ENCODE measurements at regions not wholly inside any gene's neighbourhood (a gene's known extent, or its start where the extent isn't known, plus 50 kb on each side); places are given as distances from the start of the nearest gene placed in this dataset.

DNA sequence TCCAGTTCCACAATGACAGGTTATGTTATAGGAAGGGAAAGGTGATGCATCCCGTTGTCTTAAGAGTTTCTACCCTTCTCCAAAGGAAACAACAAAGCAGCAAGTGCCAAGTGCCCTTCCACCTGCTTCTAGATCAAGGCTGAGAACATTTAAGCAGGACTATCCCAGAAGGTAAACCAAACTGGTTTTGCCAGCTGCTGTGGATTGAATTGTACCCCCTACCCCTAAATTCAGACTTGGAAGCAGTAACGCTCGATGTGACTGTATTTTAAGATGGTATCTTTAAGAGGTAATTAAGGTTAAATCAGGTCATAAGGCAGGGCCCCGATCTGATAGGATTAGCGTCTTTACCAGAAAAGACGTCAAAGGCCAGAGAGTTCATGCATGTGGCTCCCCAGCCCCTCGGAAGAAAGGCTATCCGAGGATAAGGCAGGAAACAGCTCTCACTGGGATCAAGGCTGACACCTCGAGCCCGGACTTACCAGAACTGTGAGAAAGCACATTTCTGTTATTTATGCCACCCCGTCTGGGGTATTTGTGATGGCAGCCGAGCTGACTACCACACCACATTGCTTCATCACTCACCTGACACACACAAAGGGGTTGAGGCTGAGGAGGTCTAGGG, 179.1 kb upstream of the RAI14 start:
- ATAC-seq (ENCODE audit: insufficient read depth, low FRiP score) = no peak
- Histone ChIP-seq H3K36me3 (ENCODE audit: control insufficient read depth in 4 of 4, insufficient read depth in 4 of 4, low read length in 4 of 4) (no peaks in the 10 kb centered on the region), H3K27ac (ENCODE audit: low read depth in 1 of 2, low read length in 1 of 2) (no peak overlapping the region), H3K27me3 (ENCODE audit: control insufficient read depth in 3 of 3, insufficient read depth in 3 of 3, low read length in 2 of 3) (no peaks in the 10 kb centered on the region), H3K4me3 (no peak overlapping the region), H3K9me3 (ENCODE audit: control insufficient read depth in 4 of 4, insufficient read depth in 3 of 4, low read length in 3 of 4) (peaks cover 0 to 4% (median 0%) of the 10 kb centered on the region in 4 donors), H3K4me1 (ENCODE audit: control insufficient read depth in 5 of 5, insufficient read depth in 5 of 5, low read length in 5 of 5) (peaks cover 0 to 9% (median 0%) of the 10 kb centered on the region in 5 donors), H3K9ac (ENCODE audit: insufficient read depth in 1 of 2, low read length in 2 of 2) (no peak overlapping the region)
- 90 to 91% methylated on average over 12 of the region's 12 CpGs for WGBS, 2 donors
- TF ChIP-seq, protein P1, sequence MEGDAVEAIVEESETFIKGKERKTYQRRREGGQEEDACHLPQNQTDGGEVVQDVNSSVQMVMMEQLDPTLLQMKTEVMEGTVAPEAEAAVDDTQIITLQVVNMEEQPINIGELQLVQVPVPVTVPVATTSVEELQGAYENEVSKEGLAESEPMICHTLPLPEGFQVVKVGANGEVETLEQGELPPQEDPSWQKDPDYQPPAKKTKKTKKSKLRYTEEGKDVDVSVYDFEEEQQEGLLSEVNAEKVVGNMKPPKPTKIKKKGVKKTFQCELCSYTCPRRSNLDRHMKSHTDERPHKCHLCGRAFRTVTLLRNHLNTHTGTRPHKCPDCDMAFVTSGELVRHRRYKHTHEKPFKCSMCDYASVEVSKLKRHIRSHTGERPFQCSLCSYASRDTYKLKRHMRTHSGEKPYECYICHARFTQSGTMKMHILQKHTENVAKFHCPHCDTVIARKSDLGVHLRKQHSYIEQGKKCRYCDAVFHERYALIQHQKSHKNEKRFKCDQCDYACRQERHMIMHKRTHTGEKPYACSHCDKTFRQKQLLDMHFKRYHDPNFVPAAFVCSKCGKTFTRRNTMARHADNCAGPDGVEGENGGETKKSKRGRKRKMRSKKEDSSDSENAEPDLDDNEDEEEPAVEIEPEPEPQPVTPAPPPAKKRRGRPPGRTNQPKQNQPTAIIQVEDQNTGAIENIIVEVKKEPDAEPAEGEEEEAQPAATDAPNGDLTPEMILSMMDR (IDR thresholded peaks at IDR 0.05; ENCODE audit: control extremely low read depth, extremely low read depth) = no peak
- no peak for DNase-seq

DNA sequence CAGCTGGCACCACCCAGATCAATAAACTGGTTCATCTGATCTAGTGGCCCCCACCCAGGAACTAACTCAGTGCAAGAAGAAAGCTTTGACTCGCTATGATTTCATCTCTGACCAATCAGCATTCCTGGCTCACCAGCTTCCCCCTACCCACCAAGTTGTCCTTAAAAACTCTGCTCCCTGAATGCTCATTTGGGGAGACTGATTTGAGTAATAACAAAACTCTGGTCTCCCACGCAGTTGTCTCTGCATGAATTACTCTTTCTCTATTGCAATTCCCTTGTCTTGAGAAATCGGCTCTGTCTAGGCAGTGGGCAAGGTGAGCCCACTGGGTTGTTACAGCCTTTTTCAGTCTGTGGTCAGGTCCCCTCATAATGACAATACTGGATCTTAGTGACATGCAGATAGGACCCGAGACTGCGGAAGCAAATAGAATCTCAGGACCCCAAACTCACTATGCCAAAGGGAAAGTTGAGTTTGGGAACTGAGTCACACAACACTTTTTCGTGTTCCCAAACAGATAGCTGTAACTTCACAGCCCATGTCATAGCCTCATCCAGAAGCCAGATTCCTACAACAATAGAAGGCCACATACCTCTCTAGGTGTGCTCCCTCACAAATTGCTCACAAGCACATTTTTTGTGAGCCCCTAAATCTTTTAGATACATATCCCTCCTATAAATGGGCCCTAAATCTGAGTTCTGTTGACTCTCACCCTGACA, 175.2 kb upstream of the RAI14 start:
- TF ChIP-seq, protein P1 (IDR thresholded peaks at IDR 0.05; ENCODE audit: control extremely low read depth, extremely low read depth) = no peak
- no peak overlapping the region for H3K27ac ChIP-seq (ENCODE audit: low read depth in 1 of 2, low read length in 1 of 2)
- H3K4me3 ChIP-seq = no peak overlapping the region
- peaks cover 0 to 14% (median 2%) of the 10 kb centered on the region in 5 donors for H3K4me1 ChIP-seq (ENCODE audit: control insufficient read depth in 5 of 5, insufficient read depth in 5 of 5, low read length in 5 of 5)
- H3K9ac ChIP-seq (ENCODE audit: insufficient read depth in 1 of 2, low read length in 2 of 2) = no peak overlapping the region
- no peaks in the 10 kb centered on the region for H3K27me3 ChIP-seq (ENCODE audit: control insufficient read depth in 3 of 3, insufficient read depth in 3 of 3, low read length in 2 of 3)
- DNase-seq (no peak), ATAC-seq (ENCODE audit: insufficient read depth, low FRiP score) (no peak)
- 84 to 87% methylated on average over 6 of the region's 6 CpGs for WGBS, 2 donors
- H3K9me3 ChIP-seq (ENCODE audit: control insufficient read depth in 4 of 4, insufficient read depth in 3 of 4, low read length in 3 of 4) = peaks cover 0 to 11% (median 2%) of the 10 kb centered on the region in 4 donors
- no peaks in the 10 kb centered on the region for H3K36me3 ChIP-seq (ENCODE audit: control insufficient read depth in 4 of 4, insufficient read depth in 4 of 4, low read length in 4 of 4)

DNA sequence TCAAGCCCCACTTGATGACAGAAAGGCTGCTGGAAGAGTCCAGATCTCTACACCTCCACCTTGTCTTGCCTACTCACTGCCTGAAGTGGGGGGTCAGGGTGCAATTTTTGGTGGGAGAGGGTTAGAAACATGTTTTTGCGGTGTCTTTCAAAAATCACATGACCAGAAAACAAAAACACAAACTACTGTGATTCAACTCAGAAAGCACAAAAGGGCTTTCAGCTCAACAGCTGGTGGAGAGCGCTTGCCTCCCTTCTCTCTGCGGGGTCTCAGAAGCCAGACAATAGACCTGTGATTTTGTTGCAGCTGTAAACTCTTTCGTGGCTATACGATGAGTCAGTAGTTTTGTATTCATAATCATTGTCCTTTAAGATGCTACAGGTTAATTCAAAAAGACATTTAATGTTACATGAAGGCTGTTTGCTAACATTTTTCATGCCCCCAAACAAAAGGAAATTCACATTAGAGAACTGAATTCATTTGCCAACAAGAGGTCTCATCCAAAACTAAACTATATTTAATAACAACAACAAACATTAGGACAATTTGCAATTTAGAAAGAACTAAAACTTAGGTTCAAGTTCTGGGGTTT, 172.6 kb upstream of the RAI14 start:
- Histone ChIP-seq H3K27ac (ENCODE audit: low read depth in 1 of 2, low read length in 1 of 2) (no peak overlapping the region), H3K4me1 (ENCODE audit: control insufficient read depth in 5 of 5, insufficient read depth in 5 of 5, low read length in 5 of 5) (peaks cover 0 to 27% (median 10%) of the 10 kb centered on the region in 5 donors), H3K9ac (ENCODE audit: insufficient read depth in 1 of 2, low read length in 2 of 2) (no peak overlapping the region), H3K9me3 (ENCODE audit: control insufficient read depth in 4 of 4, insufficient read depth in 3 of 4, low read length in 3 of 4) (peaks cover 0 to 11% (median 2%) of the 10 kb centered on the region in 4 donors), H3K36me3 (ENCODE audit: control insufficient read depth in 4 of 4, insufficient read depth in 4 of 4, low read length in 4 of 4) (no peaks in the 10 kb centered on the region), H3K4me3 (no peak overlapping the region), H3K27me3 (ENCODE audit: control insufficient read depth in 3 of 3, insufficient read depth in 3 of 3, low read length in 2 of 3) (no peaks in the 10 kb centered on the region)
- ATAC-seq (ENCODE audit: insufficient read depth, low FRiP score) = no peak
- TF ChIP-seq, protein P1 (IDR thresholded peaks at IDR 0.05; ENCODE audit: control extremely low read depth, extremely low read depth) = no peak
- 75 to 77% methylated on average over 5 of the region's 5 CpGs for WGBS, 2 donors
- no peak for DNase-seq

Data from lung (tissue), 11 donors.